ENCODE measurements at regions not wholly inside any gene's neighbourhood (a gene's known extent, or its start where the extent isn't known, plus 50 kb on each side); places are given as distances from the start of the nearest gene placed in this dataset.

GRCh38 chr4:12414181-12414812, 985.6 kb upstream of the HS3ST1 start:
- no peaks in the 10 kb centered on the region for H3K4me1 ChIP-seq
- no peak for ATAC-seq
- no peak for TF ChIP-seq CTCF (IDR thresholded peaks at IDR 0.05)
- no peaks in the 10 kb centered on the region for H3K36me3 ChIP-seq (ENCODE audit: insufficient read depth in 1 of 2, low read depth in 1 of 2)
- intact Hi-C loops (cut with DNase I), result no loop called here
- DNase-seq, result no peak
- no peak overlapping the region for H3K4me3 ChIP-seq
- H3K27me3 ChIP-seq (ENCODE audit: insufficient read depth in 3 of 3, low read length in 2 of 3), result no peaks in the 10 kb centered on the region
- H3K27ac ChIP-seq, result no peak overlapping the region
- 80 to 89% (median 84%) methylated on average over 4 of the region's 4 CpGs for WGBS, 3 donors
- no peaks in the 10 kb centered on the region for H3K9me3 ChIP-seq

DNA sequence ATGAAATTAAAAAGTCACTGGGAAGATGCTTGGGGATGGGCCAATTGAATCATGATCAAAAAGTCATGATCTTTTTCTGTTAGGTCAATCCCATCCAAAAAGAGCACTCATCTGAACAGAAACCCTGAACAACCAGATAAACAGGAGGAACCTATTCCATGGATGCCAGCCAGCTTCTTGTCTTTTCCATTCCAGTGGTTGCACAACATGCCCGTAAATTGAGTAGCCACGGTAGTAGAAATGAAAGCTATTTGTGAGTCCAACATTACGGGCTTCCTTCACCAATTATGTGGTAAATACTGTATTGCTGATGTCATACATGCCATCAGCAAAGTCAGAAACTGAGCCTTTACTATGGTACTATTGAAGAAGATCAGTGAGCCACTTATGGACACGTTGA, 982.4 kb upstream of the HS3ST1 start:
- no peak for ATAC-seq
- no peaks in the 10 kb centered on the region for H3K4me1 ChIP-seq
- H3K9me3 ChIP-seq, result no peaks in the 10 kb centered on the region
- H3K4me3 ChIP-seq, result no peak overlapping the region
- no peaks in the 10 kb centered on the region for H3K27me3 ChIP-seq (ENCODE audit: insufficient read depth in 3 of 3, low read length in 2 of 3)
- no peak for TF ChIP-seq CTCF (IDR thresholded peaks at IDR 0.05)
- 75 to 77% (median 76%) methylated on average over 4 of the region's 4 CpGs for WGBS, 3 donors
- no peaks in the 10 kb centered on the region for H3K36me3 ChIP-seq (ENCODE audit: insufficient read depth in 1 of 2, low read depth in 1 of 2)
- no peak overlapping the region for H3K27ac ChIP-seq
- intact Hi-C loops (cut with DNase I), result no loop called here
- DNase-seq, result no peak

DNA sequence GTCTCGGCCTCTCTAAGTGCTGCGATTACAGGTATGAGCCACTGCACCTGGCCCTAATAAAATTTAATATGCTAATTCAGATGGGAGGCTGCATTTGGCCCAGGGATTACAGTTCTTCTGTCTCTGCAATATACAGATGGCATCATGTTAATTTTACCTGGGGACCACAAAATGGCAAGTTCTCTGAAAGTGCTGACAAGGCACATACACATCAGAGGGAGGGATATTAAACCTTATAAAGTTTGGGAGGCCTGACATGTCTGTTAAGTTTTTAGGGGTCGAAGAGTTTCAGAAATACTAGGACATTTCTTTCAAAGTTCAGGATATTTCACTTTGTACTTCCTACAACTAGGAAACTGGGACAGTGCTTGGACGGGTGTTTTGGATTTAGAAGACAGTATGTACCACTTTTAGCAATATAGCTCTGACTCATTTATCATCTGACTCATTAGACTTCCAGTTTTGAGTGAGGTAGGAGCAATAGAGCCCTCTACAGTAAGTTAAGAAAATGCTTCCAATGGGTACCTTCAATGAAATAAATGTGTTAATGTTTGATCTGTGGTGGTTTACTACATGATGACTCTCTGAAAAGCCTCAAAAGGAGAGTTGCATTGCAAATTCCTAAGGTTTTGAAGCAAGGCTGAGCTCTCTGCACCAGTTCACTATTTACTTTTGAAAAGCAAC, 981.0 kb upstream of the HS3ST1 start:
- H3K4me1 ChIP-seq, result no peaks in the 10 kb centered on the region
- ATAC-seq, result no peak
- no peak for TF ChIP-seq CTCF (IDR thresholded peaks at IDR 0.05)
- H3K36me3 ChIP-seq (ENCODE audit: insufficient read depth in 1 of 2, low read depth in 1 of 2), result no peaks in the 10 kb centered on the region
- no peak overlapping the region for H3K27ac ChIP-seq
- 64 to 69% (median 65%) methylated on average over 4 of the region's 4 CpGs for WGBS, 3 donors
- intact Hi-C loops (cut with DNase I), result no loop called here
- DNase-seq, result no peak
- H3K9me3 ChIP-seq, result no peaks in the 10 kb centered on the region
- H3K27me3 ChIP-seq (ENCODE audit: insufficient read depth in 3 of 3, low read length in 2 of 3), result no peaks in the 10 kb centered on the region
- H3K4me3 ChIP-seq, result no peak overlapping the region

GRCh38 chr4:12408364-12408763, 979.7 kb upstream of the HS3ST1 start:
- 87 to 95% (median 91%) methylated on average over 1 of the region's 1 CpG for WGBS, 3 donors
- Histone ChIP-seq H3K27ac (no peak overlapping the region), H3K4me3 (no peak overlapping the region), H3K27me3 (ENCODE audit: insufficient read depth in 3 of 3, low read length in 2 of 3) (no peaks in the 10 kb centered on the region), H3K36me3 (ENCODE audit: insufficient read depth in 1 of 2, low read depth in 1 of 2) (no peaks in the 10 kb centered on the region), H3K9me3 (no peaks in the 10 kb centered on the region), H3K4me1 (no peaks in the 10 kb centered on the region)
- TF ChIP-seq CTCF (IDR thresholded peaks at IDR 0.05), result no peak
- ATAC-seq, result no peak
- DNase-seq, result no peak
- intact Hi-C loops (cut with DNase I), result no loop called here

GRCh38 chr4:12403175-12403574, 974.5 kb upstream of the HS3ST1 start:
- WGBS, 3 donors, result 68 to 78% (median 78%) methylated on average over 2 of the region's 2 CpGs
- no peak for DNase-seq
- Histone ChIP-seq H3K4me1 (no peaks in the 10 kb centered on the region), H3K9me3 (no peaks in the 10 kb centered on the region), H3K36me3 (ENCODE audit: insufficient read depth in 1 of 2, low read depth in 1 of 2) (no peaks in the 10 kb centered on the region), H3K4me3 (no peak overlapping the region), H3K27me3 (ENCODE audit: insufficient read depth in 3 of 3, low read length in 2 of 3) (no peaks in the 10 kb centered on the region), H3K27ac (no peak overlapping the region)
- ATAC-seq, result no peak
- TF ChIP-seq CTCF (IDR thresholded peaks at IDR 0.05), result no peak
- intact Hi-C loops (cut with DNase I), result no loop called here
